ENCODE measurements at regions not wholly inside any gene's neighbourhood (a gene's known extent, or its start where the extent isn't known, plus 50 kb on each side); places are given as distances from the start of the nearest gene placed in this dataset.

DNA sequence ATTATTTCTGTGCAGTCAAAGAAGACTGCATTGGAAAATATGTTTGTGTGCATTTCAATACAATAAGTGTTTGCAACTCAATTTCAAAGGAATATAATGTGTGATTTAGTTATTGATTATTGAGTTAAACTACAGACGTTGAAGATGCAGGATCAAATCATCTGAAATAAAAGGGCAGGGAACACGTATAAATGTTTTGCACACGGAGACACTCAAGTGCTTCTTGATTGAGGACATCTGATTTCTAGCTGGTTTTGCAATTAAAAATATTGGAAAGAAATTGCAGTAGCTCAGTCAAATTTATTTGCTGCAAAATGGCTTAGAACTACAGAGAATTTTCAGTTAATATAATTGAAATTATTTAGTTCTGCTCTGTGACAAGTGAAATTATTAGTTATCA is 412.7 kb downstream of the UTRN start:
- no peak for ATAC-seq
- peaks cover 0 to 21% of the 10 kb centered on the region in 2 donors for H3K36me3 ChIP-seq
- WGBS, 2 donors (ENCODE audit: low coverage in 1 of 2): 65 to 70% methylated on average over 3 of the region's 3 CpGs
- TF ChIP-seq POLR2AphosphoS5 (IDR thresholded peaks at IDR 0.05) (no peak), EP300 (IDR thresholded peaks at IDR 0.05) (no peak), POLR2A (IDR thresholded peaks at IDR 0.05) (no peak)
- TF ChIP-seq, protein P1, sequence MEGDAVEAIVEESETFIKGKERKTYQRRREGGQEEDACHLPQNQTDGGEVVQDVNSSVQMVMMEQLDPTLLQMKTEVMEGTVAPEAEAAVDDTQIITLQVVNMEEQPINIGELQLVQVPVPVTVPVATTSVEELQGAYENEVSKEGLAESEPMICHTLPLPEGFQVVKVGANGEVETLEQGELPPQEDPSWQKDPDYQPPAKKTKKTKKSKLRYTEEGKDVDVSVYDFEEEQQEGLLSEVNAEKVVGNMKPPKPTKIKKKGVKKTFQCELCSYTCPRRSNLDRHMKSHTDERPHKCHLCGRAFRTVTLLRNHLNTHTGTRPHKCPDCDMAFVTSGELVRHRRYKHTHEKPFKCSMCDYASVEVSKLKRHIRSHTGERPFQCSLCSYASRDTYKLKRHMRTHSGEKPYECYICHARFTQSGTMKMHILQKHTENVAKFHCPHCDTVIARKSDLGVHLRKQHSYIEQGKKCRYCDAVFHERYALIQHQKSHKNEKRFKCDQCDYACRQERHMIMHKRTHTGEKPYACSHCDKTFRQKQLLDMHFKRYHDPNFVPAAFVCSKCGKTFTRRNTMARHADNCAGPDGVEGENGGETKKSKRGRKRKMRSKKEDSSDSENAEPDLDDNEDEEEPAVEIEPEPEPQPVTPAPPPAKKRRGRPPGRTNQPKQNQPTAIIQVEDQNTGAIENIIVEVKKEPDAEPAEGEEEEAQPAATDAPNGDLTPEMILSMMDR (IDR thresholded peaks at IDR 0.05): no peak
- H3K27me3 ChIP-seq: no peaks in the 10 kb centered on the region
- no peak overlapping the region for H3K27ac ChIP-seq
- H3K9me3 ChIP-seq: no peaks in the 10 kb centered on the region
- H3K4me1 ChIP-seq: peaks cover 0 to 19% (median 0%) of the 10 kb centered on the region in 3 donors
- H3K4me3 ChIP-seq: no peak overlapping the region

DNA sequence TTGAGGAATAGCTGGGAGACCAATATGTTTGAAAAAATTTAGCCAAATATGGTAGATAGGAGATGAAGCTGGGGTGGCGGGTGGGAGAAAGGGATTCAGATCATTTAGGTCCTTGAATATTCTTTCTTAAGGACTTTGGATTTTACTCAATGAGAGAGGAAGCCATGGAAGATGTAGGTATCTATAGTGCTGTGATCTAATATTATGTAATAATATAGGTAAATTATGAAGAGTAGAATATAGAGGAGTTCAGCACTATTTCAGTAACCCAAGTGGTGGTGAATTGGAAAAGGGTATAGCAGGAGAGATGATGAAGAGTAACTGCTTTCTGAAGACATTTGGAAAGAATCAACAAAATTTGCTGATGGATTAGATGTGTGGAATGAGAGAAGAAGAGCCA is 417.6 kb downstream of the UTRN start:
- no peaks in the 10 kb centered on the region for H3K27me3 ChIP-seq

DNA sequence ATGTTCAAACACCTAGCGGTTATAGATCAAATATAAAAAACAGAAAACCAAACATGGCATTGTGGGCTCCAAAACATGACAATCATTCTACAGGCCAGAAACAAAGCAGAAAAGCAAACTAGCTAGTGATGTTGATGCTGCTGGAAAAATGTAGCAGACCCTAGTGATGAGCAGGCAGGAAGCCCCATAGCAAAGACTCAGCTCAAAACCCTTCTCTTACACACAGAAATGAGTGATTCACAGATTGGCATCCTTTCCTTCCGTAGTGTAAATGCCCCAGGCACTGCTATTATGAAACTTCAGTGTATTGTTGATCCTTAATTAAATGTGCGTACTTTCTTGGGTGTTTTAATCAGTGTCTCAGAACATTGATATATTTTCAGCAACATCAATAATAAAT is 425.1 kb downstream of the UTRN start:
- H3K4me3 ChIP-seq: no peak overlapping the region
- no peaks in the 10 kb centered on the region for H3K27me3 ChIP-seq
- peaks cover 0 to 7% of the 10 kb centered on the region in 2 donors for H3K36me3 ChIP-seq
- H3K27ac ChIP-seq: no peak overlapping the region
- ATAC-seq: no peak
- H3K9me3 ChIP-seq: no peaks in the 10 kb centered on the region
- H3K4me1 ChIP-seq: peaks cover 0 to 5% (median 0%) of the 10 kb centered on the region in 3 donors
- no peak for TF ChIP-seq EP300 (IDR thresholded peaks at IDR 0.05)
- TF ChIP-seq, protein P1 (IDR thresholded peaks at IDR 0.05): no peak
- TF ChIP-seq POLR2A (IDR thresholded peaks at IDR 0.05): no peak
- no peak for TF ChIP-seq POLR2AphosphoS5 (IDR thresholded peaks at IDR 0.05)
- WGBS, 2 donors (ENCODE audit: low coverage in 1 of 2): 80 to 91% methylated on average over 3 of the region's 3 CpGs

More for the DNA sequence above, 417.6 kb downstream of the UTRN start:
- ATAC-seq: no peak
- Histone ChIP-seq H3K4me3 (no peak overlapping the region), H3K4me1 (peaks cover 0 to 4% (median 0%) of the 10 kb centered on the region in 3 donors), H3K27ac (no peak overlapping the region), H3K36me3 (peaks cover 0 to 34% of the 10 kb centered on the region in 2 donors), H3K9me3 (no peaks in the 10 kb centered on the region)
- TF ChIP-seq, protein P1 (IDR thresholded peaks at IDR 0.05): no peak
- TF ChIP-seq EP300 (IDR thresholded peaks at IDR 0.05): no peak
- TF ChIP-seq POLR2AphosphoS5 (IDR thresholded peaks at IDR 0.05): no peak
- WGBS, 2 donors (ENCODE audit: low coverage in 1 of 2): 93 to 100% methylated on average over 1 of the region's 1 CpG

DNA sequence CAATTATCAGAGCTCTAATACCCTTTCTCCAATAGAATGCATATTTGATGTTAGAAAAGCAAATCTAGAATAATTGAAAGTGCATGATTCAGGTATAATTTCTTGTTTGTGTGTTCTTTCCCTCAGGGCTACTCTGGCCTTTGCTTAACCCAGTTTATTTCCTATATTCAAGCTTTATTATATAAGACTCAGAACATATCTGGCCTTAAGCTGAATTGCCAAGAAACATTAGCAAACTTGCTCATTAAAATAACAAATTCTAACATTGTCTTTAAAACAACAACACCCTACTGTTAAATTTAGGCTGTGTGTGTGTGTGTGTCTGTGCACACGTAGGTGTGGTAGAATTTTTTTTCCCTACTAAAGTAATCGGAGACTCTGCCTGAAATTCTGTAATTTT is 426.5 kb downstream of the UTRN start:
- WGBS, 2 donors (ENCODE audit: low coverage in 1 of 2): 82 to 87% methylated on average over 2 of the region's 2 CpGs
- H3K27ac ChIP-seq: no peak overlapping the region
- no peaks in the 10 kb centered on the region for H3K27me3 ChIP-seq
- H3K4me1 ChIP-seq: peaks cover 0 to 5% (median 0%) of the 10 kb centered on the region in 3 donors
- TF ChIP-seq, protein P1 (IDR thresholded peaks at IDR 0.05): no peak
- no peak for TF ChIP-seq POLR2A (IDR thresholded peaks at IDR 0.05)
- no peak for TF ChIP-seq POLR2AphosphoS5 (IDR thresholded peaks at IDR 0.05)
- TF ChIP-seq EP300 (IDR thresholded peaks at IDR 0.05): no peak
- H3K4me3 ChIP-seq: no peak overlapping the region
- no peaks in the 10 kb centered on the region for H3K9me3 ChIP-seq
- ATAC-seq: no peak
- H3K36me3 ChIP-seq: peaks cover 0 to 6% of the 10 kb centered on the region in 2 donors

- TF ChIP-seq EP300 (IDR thresholded peaks at IDR 0.05): no peak
- TF ChIP-seq POLR2A (IDR thresholded peaks at IDR 0.05): no peak
- no peak for TF ChIP-seq POLR2AphosphoS5 (IDR thresholded peaks at IDR 0.05)
- TF ChIP-seq, protein P1 (IDR thresholded peaks at IDR 0.05): no peak
- H3K4me3 ChIP-seq: no peak overlapping the region
- ATAC-seq: no peak
- no peaks in the 10 kb centered on the region for H3K27me3 ChIP-seq
- H3K9me3 ChIP-seq: no peaks in the 10 kb centered on the region
- peaks cover 0 to 5% (median 0%) of the 10 kb centered on the region in 3 donors for H3K4me1 ChIP-seq
- WGBS, 2 donors (ENCODE audit: low coverage in 1 of 2): 29 to 33% methylated on average over 1 of the region's 1 CpG
- no peak overlapping the region for H3K27ac ChIP-seq
- peaks cover 0 to 6% of the 10 kb centered on the region in 2 donors for H3K36me3 ChIP-seq
Observed at GRCh38 chr6:144712541-144712940, 427.4 kb downstream of the UTRN start.

Data from gastroesophageal sphincter (tissue), 4 donors.